Epidermal melanocyte (primary cell): ENCODE measurements at regions not wholly inside any gene's neighbourhood (a gene's known extent, or its start where the extent isn't known, plus 50 kb on each side); places are given as distances from the start of the nearest gene placed in this dataset.
"Not testable (repeated sequence)": the region's sequence is repeated elsewhere in the genome, so short reads cannot be mapped to it uniquely, and the experiment has no call there.

ENCODE experiments used
- DNase-seq: peaks from one replicate; pipeline ENCODE4 v3.0.0; 2011; ENCODE audit warnings: low spot score; ENCODE audit not compliant: insufficient read length

GRCh38 chr1:189678779-189679178 is 798.9 kb downstream of the BRINP3 start:
- no peak for DNase-seq

- no peak for DNase-seq
Observed at GRCh38 chr1:189681252-189681919, 796.3 kb downstream of the BRINP3 start.

DNA sequence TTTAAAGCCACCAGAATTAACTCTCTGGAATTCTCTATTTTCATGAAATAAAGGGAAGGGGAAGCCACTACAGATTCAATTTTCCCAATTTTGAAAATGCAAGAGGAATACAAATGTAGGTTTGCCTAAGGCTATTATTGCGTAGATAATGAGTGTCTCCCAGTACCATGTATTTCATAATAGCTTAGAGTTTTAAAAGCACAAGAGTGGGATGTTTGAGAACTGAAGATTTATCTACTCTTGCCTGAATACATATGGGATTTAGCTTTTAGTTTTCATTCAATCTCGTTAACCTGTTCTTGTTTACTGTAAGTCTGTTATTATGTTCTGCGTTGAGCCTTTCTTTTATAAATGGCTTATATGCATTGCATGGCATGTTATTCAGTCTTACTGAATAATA is 795.1 kb downstream of the BRINP3 start:
- DNase-seq: no peak

- DNase-seq: no peak
Observed at GRCh38 chr1:189686288-189686687, 791.4 kb downstream of the BRINP3 start.

- no peak for DNase-seq
Observed at GRCh38 chr1:189693140-189693539, 784.5 kb downstream of the BRINP3 start.

DNA sequence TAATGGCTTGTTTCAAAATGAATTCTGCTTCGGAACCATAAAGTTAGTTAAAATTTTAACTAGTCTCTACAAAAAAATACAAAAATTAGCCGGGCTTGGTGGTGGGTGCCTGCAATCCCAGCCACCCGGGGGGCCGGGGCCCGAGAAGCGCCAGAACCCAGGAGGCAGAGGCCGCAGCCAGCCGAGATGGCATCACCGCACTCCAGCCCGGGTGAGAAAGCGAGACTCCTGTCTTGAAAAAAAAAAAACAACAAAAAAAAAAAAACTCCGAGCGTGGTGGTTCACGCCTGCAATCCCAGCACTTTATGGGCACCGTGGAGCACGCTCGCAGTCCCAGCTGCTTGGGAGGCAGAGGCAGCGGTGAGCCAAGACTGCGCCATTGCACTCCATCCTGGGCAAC is 781.4 kb downstream of the BRINP3 start:
- no peak for DNase-seq

DNA sequence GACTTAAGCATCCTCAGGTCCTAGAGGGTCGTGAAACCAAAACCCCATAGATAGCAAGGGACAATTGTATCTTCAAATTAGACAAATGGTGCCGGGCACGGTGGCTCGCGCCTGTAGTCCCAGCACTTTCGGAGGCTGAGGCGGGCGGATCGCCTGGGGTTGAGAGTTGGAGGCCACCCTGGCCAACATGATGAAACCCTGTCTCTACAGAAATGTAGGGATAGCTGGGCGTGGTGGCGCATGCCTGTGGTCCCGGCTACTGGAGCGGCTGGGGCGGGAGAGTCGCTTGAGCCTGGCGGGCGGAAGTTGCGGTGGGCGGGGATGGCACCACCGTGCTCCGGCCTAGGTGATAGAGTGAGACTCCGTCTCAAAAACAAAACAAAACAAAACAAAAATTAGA is 780.6 kb downstream of the BRINP3 start:
- no peak for DNase-seq

GRCh38 chr1:189701606-189702005 is 776.1 kb downstream of the BRINP3 start:
- no peak for DNase-seq

DNA sequence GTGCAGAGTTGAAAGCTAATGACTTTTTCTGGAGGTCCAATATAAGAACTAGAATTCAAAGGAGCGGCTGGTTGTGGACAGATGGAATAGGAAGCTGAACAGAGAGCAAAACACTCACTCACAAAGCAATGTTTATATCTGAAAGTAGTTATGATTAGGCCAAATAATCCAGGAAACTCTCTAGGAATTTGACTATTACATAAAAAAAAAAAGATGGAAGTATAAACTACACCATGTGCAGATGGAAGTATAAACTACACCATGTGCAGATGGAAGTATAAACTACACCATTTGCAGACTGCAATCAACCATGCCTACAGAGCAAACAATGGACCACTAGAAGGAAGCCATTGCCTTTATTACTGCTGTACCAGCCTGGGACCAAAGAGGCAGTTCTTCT is 771.1 kb downstream of the BRINP3 start:
- no peak for DNase-seq

DNA sequence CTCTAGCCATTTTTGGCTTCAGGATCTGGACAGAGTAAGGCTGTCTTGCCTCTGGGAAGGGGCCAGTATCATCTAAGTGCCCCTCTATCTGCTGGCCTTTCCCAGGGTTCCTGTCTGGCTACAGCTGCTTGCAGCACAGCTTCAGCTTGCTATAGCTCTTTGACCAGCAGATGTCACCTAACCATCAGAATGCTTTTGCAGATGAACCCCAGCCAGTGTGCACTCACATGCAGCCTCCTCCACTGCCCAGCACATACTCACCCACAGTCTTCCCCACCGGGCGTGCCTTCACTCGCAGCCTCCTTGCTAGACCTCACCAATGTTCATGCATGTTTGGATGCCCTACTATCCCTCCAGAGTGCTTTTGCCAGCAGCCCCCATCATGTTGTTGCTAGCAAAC is 769.0 kb downstream of the BRINP3 start:
- no peak for DNase-seq

GRCh38 chr1:189718147-189718795 is 759.4 kb downstream of the BRINP3 start:
- not testable (repeated sequence) for DNase-seq

GRCh38 chr1:189726806-189727205 is 750.9 kb downstream of the BRINP3 start:
- DNase-seq: no peak

GRCh38 chr1:189751311-189751710 is 726.4 kb downstream of the BRINP3 start:
- DNase-seq: no peak

- DNase-seq: no peak
Observed at GRCh38 chr1:189752461-189752995, 725.1 kb downstream of the BRINP3 start.

- not testable (repeated sequence) for DNase-seq
Observed at GRCh38 chr1:189755100-189755499, 722.6 kb downstream of the BRINP3 start.

DNA sequence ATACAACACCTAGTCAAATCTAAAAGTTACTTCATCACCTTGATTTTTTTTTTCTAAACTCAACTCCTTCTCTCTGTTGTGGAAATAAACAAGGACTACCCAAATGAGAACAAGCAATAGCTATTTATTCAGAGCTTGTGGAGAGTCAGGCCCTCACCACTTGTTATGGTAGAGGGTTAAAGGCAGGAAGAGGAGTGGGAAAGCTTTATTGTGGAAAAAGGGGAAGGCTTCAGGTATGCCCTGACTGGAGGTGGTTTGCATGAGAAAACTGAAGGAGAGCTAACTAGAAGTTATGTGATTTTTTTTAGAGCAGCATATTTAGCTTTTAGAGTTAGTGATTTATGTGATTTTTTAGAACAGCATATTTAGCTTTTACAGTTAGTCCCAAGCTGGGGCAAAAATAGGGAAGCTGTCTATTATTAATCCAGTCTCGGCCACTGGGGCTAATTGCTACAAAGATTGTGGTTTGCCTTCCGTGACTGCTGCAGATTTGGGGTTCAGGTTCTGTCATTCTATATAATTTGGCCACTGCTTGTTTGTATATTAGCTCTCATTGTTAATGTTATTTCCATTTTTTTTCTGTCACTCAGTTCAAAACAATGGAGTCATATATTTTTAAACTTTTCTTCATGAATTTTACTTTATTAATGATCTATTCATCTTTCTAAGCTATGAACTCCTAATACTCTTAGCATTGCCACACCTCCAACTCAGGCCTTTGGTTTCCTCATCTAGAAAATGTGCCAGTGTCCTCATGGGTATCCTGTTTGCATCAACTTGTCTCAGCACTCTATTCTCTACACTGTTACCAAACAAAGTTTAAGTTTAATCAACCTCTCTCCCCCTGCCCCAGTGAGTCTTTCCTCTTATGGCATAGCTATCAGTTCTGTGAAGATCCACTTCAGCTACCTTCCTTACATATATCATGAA is 713.0 kb downstream of the BRINP3 start:
- DNase-seq: no peak

DNA sequence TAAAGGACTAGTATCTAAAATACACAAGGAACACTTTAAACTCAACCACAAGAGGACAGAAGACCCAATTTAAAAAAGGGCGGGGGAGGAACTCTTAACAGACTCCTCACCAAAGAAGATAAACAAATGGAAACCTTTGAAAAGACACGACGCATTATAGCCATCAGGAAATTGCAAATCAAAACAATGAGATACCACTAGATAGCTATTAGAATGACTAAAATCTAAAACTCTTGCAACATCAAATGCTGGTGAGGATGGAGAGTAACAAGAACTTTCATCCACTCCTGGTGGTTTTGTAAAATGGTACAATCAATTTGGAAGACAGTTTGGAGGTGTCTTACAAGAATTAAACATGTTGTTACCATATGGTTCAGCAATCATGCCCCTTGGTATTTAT is 708.2 kb downstream of the BRINP3 start:
- no peak for DNase-seq

DNA sequence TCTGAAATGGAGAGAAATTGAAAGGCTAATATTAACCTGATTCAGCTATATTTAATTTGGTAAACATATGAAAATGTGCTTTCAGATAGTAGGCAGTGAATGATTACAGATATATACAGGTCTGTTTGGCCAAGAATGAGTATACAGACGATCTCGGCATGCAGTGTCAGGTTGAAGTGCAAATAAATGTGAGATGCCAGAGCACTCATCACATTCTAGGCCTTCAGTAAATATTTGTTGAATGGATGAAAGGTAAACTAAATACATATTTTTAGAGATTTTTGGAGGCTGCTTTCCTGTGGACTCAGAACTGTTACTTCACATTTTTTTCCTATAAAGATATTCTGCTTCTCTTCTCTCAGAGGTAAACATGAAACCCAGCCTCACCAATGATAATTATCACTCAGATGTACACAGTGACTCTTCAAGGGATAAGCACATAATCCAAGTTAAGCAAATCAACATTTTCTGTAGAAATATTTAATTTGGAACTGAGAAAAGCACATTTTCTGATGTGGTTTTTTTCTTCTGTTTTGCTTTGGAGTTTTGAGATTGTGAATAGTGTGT is 702.9 kb downstream of the BRINP3 start:
- no peak for DNase-seq

- DNase-seq: no peak
Observed at GRCh38 chr1:189775343-189775742, 702.3 kb downstream of the BRINP3 start.

DNA sequence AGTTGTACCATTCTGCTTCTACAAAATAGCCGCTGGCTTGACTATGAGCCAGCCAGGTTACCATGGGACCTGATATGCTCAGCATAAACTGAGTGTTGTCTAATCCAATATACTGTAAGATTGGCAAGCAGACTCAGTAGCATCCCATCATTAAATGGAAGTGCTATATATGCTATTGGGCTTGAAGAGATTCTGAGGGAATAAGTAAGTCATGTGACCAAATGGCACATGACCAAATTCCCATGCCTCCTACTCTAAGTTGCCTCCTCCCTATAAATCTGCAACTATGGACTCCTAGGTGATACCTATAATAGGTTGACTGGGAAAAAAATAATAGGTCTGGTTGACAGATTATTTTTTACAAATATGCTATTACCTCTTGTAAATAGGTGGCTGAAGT is 698.6 kb downstream of the BRINP3 start:
- DNase-seq: no peak

GRCh38 chr1:189782295-189782694 is 695.4 kb downstream of the BRINP3 start:
- no peak for DNase-seq

DNA sequence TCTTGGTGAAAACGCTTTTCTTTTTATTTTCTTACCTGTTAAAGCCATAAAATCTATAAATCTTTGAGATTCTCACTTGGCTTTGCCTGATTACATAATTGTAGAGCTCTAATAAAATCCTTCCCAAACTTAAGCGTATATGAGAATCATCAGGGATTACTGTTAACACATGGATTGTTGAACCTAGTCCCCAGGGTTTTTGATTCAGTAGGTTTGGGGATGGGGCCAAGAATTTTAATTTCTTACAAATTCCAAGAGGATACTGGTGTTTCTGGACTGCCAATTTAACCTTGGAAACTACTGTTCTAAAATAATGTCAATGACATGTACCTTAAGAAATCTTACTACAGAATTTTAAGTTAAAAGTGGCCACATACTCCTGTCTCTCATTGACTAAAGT is 694.2 kb downstream of the BRINP3 start:
- DNase-seq: no peak
